ENCODE measurements at regions not wholly inside any gene's neighbourhood (a gene's known extent, or its start where the extent isn't known, plus 50 kb on each side); places are given as distances from the start of the nearest gene placed in this dataset.

- DNase-seq (ENCODE audit: extremely low read depth, insufficient read length) = no peak
- Histone ChIP-seq H3K27me3 (replicated peaks; ENCODE audit: control insufficient read depth, insufficient read depth, low read length) (no peaks in the 10 kb centered on the region), H3K36me3 (ENCODE audit: control insufficient read depth, insufficient read depth, low read length) (no peaks in the 10 kb centered on the region), H3K4me3 (replicated peaks; ENCODE audit: low read depth, low read length) (no peak overlapping the region)
- no peak for TF ChIP-seq CTCF (IDR thresholded peaks at IDR 0.05; ENCODE audit: insufficient read depth, low read length, poor library complexity, severe bottlenecking)
These were observed 209.8 kb downstream of the KCNJ3 start for GRCh38 chr2:154908327-154908726.
